GM19239 (cell line): ENCODE measurements at regions not wholly inside any gene's neighbourhood (a gene's known extent, or its start where the extent isn't known, plus 50 kb on each side); places are given as distances from the start of the nearest gene placed in this dataset.

Experiments used
- DNase-seq: peaks from one replicate; pipeline ENCODE4 v3.0.0; 2011; ENCODE audit warnings: low spot score; ENCODE audit not compliant: insufficient read length
- FAIRE-seq: peaks from 2 replicates; lab custom pipeline; 2011; peaks lifted over from hg19 to GRCh38; lab: Jason Lieb, UNC

DNA sequence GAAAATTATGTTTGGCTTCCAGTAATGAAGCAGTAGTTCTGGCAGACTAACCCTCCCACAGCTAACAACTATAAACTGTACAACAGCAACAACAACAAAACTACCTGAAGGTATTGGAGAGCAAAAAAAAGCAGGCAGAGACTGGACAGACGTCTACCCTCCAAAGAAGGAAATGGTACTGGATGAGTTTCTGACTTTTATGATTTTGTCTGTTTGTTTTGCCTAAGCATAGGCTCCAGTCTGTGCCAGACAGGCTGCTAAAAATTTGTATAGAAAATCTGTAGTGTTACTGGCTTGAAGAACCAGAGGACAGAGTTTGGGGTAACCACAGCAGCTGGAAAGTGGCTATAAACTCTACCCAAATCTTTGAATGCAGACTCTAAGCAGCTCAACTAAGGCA is 131.3 kb downstream of the SLC25A47 start:
- FAIRE-seq = no peak
- DNase-seq = no peak

DNA sequence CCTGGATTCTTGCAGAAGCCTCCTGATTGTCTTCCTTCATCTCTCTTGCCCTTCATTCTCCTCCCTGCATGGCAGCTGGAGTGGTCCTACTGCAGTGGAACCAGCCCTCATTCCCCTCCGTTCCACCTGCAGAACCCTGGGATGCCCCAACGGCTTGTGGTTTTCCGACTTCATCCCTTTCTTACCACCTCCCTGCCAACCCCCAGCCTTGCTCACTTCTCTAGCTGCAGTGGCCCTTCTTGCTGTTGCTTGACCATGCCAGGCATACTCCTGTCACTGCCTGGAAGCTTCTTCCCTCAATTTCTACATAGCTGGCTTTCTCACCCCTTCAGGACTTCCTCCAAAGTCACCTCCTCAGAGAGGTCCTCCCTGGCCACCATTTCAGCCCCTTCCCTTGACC is 123.3 kb downstream of the BEGAIN start:
- DNase-seq = no peak
- no peak for FAIRE-seq

DNA sequence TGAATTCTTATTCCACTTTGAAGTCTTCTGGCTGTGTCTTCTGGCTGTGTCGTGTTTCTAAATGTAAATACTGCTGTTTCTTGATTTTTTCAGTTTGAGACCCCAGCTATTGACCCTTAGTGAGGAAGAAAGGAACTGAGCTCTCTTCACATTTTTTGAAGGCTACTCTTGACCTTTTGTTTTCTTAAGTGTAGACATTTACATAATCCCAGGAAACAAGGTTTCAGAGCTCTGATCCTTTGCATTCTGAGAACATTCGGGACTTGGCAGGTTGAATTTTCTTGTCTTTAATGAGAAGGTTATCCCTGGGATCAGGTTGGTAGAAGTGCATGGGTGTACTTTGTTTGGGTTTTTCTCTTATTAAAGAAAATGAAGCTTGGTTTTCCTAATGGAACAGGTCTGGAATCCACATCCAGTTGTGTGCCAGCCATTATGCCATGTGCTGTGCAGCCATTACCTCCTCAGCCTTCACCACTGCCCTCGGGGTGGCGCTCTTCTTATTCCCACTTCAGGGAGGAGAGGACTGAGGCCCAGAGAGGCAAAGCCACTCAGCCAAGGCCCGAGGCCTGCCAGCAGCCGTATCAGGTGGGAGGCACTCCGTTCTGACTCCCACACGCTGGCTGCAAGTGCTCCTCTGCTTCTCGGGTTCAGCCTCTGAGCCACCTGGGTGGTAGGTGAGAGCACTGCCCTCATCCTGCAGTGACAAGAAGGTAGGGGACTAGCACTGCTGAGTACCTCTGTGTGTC is 120.9 kb downstream of the BEGAIN start:
- DNase-seq (no peak), FAIRE-seq (no peak)

DNA sequence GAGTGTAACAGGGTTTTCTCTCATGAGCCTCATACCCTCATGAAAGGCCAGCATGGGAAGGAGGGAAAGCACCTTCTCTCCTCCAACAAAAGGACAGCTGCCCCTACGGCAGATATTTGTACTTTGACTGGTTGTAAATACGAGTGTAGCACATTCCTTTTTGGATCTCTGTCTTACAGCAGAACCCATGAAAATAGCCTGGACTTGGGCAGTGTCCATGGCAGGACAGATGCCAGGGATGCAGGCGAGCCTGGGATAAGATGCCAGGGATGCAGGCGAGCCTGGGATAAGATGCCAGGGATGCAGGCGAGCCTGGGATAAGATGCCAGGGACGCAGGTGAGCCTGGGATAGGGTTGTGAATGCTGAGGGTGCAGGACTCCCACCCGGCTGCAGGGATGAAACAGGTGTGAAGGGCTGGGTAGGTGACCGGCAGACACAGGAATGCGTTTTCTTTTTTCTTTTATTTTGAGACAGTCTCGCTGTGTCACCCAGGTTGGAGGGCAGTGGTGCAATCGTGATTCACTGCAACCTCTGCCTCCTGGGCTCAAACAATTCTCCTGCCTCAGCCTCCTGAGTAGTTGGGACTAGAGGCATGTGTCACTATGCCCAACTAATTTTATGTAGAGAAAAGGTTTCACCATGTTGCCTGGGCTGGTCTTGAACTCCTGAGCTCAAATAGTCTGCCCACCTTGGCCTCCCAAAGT is 120.0 kb downstream of the BEGAIN start:
- FAIRE-seq (no peak), DNase-seq (no peak)

DNA sequence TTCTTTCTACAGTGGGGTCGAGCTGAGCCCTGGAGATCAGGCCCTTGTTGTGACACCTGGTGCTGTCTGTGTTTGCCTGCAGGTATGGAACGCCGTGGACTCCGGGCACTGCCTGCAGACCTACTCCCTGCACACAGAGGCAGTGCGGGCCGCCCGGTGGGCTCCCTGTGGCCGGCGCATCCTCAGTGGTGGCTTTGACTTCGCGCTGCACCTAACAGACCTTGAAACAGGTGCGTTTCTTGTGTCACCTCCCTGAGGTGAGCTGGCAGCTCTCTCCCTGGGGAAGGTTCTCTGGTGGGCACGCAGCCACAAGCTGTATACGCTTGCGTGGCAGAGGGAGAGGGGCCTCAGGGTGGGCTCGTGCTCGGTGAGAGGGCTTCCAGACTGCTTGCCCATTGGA is 119.3 kb downstream of the BEGAIN start:
- DNase-seq = no peak
- no peak for FAIRE-seq

DNA sequence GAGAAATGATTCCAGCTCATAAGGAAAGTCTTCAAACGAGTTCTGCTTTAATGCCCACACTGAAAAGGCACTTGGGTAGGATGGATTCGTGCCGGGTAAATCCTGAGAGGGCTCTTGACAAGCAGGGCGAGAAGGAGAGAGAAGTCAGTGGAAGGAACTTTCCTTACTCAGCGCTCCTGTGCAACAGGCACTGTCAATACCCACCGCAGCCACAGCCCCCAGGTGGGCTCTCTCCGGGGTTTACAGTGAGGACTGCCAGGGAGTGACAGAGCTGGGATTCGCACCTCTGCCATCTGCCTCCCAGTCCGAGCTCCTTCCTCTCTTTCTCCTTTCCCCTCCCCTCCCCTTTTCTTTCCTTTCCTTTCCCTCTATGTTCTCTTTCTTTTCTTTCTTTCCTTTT is 118.7 kb downstream of the BEGAIN start:
- DNase-seq (no peak), FAIRE-seq (no peak)

DNA sequence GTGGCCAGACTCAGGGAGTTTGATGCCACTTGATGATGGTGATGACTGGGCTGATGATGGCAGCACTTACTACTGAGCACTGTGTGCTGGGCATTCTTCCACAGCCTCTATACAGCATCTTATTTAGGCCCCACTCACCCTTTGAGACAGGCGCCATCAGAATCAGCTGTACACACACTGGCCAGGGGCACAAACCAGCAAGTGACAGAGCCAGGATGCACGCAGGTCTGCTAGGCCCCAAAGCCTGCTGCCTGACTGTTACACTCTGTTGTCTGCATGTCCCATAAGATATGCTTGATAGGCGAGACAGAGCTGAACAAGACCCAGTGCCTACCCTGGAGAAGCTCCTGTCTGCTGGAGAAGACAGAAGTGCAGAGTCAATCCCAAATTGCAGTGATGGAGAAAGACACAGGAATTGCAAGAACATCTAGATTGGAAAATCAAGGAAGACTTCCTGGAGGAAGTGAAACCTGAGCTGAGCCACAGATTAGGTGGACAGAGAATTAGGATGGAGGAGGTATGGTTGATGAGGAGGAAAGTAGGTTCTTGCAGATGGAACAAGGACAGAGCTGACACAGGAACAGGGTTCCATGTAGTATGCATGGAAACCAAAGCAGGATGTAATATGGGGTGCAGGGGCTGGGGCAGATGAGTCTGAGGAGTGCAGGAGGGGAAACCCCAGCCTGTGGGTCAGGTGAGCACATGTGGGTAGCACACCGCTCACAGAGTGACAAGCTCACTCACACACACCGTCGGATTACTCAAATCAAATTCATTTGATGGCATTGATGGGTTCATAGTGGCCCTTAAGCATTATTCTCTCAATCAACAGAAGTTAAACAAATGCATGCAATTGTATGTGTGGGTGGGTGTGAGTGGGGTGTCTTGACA is 117.3 kb downstream of the BEGAIN start:
- DNase-seq (no peak), FAIRE-seq (no peak)

DNA sequence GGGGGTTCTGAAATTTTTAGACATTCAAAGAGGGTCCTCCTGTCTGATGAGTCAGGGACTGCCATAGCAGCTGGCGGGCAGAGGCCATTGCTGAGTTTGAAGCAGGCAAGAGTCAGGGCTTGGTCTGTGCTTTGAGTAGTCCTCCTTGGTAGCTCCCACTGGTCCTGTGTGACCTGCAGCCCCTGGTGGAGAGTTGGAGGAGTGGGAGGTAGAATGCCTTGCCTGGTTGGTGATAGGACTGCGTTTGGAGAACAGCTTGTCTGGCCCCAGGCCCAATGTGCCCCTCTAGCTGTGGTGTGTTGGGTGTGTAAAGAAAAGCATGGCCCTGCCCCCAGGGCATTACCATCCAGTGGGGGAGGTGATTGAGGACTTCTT is 116.7 kb downstream of the BEGAIN start:
- FAIRE-seq (no peak), DNase-seq (no peak)

DNA sequence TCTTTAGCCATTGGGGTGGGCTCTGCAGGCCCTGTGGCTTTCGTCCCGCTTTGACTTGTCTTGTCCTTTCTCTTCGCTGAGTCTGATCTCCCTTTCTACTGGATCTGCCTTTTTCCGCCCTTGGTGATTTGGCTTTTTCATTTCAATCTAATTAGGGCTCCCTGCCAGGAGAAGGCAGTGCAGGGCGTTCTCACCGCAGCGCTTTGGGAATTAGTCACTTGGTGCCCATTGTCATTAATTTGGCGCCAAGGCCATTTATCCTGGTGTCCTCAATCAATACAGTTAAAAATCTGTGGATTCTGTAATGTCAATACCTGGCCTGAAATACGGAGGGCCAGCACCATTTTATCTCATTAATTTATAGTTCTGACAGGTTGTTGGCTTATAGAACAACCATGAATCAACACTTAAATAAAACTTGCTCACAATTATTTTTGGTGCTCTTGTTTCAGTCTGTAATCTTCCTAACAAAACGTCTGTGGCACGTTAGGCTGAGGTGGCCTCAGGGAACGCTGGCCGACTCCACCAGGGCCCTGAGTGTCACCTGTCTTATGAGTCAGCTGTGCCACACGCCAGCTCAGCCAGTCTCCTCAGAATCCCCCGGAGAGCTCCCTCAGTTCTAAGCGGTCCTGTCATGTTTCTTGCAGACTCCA is 115.7 kb downstream of the BEGAIN start:
- FAIRE-seq (no peak), DNase-seq (no peak)

DNA sequence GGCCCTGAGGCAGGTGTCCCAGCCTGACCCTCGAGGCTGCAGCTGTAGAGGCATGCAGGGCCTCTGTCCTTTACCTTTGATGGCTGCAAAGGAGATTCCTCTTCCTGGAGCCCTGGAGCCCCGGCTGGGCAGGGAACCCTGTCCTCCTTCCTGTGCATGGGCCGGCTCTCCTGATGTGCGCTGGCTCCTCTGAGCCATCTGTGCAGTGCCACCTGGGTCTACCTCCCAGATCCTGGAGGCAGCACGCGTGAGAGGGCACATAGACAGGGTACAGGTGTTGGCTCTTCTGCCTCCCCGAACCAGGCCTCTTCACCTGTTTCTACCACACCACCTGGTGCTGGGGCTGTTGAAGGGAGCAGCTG is 115.1 kb downstream of the BEGAIN start:
- no peak for FAIRE-seq
- no peak for DNase-seq

DNA sequence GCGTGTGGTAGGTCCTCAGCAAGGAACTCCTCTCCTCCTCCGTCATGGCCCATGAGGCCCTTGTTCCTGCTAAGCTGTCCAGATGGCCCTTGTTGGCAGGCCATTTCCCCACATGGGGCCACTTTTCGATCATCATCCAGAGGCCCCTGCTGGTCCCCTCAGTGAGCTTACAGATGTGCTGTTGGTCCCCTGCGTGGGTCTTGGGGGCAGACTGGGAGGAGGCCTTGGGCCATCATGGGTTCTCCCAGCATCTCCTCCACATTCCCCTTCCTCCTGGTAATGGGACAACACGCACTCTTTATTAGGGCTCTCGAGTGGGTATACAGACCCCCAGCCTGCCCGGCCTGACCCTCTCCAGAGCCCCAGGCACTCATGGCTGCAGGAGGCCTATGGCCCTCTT is 114.7 kb downstream of the BEGAIN start:
- no peak for DNase-seq
- no peak for FAIRE-seq

DNA sequence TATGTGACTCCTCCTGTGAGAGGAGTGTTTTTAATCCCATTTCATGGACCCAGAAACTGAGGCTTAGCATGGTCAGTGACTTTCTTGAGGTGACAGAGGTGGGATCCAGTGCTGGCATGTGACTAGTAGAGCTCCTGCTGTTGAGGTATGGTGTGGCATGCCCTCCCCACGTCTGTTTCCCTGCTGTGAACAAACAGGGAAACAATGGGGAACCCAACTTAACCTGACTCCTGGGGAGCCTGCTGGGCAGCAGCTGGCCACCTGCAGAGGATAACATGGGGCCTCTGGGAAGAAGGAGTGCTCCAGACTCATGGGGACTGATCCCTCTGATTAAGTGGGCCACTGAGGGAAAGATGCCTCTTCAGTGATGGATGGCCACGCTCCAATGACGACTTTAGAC is 114.0 kb downstream of the BEGAIN start:
- FAIRE-seq (no peak), DNase-seq (no peak)

DNA sequence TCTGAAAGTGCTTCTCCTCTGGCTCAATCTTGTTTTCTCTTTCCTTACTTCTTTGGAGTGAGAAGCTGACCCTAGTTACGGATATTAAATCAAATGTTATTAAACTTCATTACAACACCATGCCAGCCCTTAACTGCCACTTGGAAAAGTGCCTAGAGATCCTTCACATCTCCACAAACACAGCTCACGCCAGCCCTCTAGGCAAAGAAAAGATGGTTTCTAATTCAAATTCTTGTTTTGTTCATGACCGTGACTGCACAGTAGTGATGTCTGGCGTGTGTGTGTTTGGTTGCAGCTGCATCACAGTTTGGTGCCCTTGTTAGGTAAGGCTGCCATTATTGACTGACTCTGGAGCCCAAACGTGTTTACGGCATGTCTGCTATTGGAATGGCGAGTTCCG is 113.0 kb downstream of the BEGAIN start:
- DNase-seq = no peak
- no peak for FAIRE-seq

DNA sequence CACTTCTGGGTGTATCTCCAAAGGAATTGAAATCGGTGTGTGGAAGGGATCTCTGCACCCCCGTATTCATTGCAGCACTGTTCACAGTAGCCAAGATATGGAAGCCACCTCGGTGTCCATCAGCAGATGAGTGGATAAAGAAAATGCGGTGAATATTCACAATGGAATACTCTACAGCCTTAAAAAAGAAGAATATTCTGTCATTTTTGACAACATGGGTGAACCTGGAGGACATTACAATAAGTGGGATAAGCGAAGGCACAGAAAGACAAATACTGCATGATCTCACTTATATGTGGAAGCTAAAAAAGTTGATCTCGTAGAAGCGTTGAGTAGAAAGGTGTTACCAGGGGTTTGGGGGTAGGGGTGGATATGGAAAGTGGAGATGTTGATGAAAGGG is 111.9 kb downstream of the BEGAIN start:
- FAIRE-seq = no peak
- DNase-seq = no peak

DNA sequence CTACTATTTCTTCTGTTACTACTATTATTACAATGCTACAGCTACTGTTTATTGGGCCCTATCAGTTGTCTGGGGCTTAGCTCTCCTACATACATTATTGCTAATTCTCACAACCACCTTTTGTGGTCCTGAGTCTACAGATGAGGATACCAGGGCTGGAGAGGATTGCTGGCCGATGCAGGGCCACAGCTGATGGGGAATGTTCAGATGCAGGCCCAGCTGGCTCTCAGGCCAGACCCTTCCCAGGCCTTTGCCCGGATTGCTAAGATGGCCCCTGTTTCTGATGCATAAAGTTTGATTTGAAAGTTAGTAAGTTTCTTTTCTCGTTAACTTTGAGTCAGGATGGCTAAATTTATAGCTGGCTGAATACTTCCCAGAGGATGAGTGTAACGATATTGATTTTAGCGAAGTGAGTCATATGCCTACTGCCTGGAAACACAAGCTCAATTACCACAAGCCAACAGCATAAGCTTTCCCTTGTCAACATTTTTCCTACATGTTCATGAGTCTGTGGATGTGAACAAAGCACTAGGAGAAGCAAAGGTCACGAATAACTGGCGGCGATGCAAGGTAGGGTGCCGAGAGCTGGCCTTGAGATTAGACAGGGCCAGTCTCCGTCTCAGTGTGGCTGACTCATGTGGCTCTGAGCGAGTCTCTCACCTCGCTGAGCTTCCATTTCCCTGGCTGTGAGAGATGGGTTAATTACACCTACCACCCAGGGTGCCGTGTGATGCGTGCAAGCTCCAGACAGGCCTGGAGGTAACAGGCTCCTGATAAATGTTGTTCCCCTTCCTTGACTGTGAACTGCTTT is 111.0 kb downstream of the BEGAIN start:
- DNase-seq (no peak), FAIRE-seq (no peak)

DNA sequence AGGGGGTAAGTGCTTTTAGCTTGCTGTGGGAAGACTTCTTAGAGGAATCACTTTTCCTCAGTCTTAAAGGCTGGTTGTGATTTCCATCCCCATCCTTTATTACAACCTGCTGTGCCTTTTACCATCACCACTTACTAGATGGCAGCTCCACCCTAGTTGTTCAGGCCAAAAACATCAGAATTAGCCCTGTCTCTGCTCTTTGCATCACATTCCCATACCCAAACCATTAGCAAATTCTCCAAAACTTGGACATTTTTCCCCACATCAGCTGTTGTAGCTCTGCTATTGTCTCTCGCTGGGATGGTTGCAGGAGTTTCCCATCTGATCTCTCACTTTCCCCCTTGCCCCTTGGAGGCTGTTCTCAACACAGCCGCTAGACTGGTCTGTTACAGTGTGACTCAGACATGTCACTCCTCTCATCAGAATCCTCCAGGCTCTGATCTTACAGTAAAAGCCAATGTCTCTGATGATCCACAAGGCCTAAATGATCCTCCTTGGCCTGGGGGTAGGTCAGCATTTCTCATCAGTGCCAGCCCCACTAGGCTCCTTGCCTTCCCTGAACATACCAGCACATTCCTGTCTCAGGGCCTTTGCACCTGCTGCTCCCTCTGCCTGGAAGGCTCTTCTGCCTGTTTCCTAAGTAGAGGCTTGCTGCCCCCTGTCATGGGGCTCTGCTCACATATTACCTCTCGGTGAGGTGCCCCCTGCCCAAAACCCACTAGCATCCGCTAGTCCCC is 102.5 kb downstream of the BEGAIN start:
- DNase-seq = no peak

DNA sequence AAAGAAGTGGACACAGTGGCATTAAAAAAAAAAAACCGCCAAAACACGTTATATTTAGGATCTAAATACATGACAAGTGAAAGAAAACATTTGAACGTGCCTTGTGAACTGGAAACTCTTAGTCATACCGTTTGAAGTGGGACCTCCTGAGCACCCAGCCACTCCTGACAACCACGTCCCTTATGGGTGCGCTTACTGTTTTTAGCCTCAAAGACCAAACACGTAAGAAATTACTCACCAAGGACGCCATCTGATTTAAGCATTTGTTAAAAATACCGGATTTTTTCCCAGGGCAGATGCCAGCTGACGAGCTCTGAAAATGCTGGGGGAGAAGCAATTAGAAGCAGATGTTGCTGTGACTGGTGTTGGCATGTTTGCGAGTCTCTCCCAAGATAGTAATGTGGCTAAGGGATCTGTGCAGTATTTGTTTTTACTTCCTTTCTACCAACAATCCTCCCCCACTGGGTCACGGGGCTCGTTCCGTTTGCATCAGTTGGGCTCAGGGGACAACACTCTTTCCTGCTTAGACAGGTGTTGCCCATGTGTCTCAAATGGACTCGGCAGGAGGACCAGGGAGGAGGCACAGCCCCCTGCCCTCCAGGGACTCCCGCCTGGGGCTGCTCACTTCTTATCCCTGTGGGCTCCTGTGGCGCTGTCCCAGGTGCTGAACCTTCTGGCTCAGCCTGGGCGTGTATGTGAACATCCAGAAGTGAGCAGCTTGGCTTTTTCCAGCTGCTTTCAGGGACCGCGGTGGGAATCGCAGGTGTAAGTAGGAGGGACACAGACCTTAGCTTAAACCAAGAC is 101.0 kb downstream of the BEGAIN start:
- FAIRE-seq = no peak
- peak; percentile 52 for DNase-seq

More for the DNA sequence above, 102.5 kb downstream of the BEGAIN start:
- FAIRE-seq = no peak
